ENCODE measurements at regions not wholly inside any gene's neighbourhood (a gene's known extent, or its start where the extent isn't known, plus 50 kb on each side); places are given as distances from the start of the nearest gene placed in this dataset.

GRCh38 chr2:120622159-120622869, 113.4 kb upstream of the GLI2 start:
- H3K27ac ChIP-seq, result no peak overlapping the region
- ChIA-PET POLR2A (ENCODE audit: low non-redundant PET) (no interaction called here), CTCF (no interaction called here)
- no peak for DNase-seq (ENCODE audit: low spot score)
- TF ChIP-seq, protein P1, sequence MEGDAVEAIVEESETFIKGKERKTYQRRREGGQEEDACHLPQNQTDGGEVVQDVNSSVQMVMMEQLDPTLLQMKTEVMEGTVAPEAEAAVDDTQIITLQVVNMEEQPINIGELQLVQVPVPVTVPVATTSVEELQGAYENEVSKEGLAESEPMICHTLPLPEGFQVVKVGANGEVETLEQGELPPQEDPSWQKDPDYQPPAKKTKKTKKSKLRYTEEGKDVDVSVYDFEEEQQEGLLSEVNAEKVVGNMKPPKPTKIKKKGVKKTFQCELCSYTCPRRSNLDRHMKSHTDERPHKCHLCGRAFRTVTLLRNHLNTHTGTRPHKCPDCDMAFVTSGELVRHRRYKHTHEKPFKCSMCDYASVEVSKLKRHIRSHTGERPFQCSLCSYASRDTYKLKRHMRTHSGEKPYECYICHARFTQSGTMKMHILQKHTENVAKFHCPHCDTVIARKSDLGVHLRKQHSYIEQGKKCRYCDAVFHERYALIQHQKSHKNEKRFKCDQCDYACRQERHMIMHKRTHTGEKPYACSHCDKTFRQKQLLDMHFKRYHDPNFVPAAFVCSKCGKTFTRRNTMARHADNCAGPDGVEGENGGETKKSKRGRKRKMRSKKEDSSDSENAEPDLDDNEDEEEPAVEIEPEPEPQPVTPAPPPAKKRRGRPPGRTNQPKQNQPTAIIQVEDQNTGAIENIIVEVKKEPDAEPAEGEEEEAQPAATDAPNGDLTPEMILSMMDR (conservative IDR thresholded peaks at IDR 0.05; ENCODE audit: low read depth), result no peak

- TF ChIP-seq, protein P1 (conservative IDR thresholded peaks at IDR 0.05; ENCODE audit: low read depth), result no peak
- CTCF ChIA-PET, result no interaction called here
- no peak overlapping the region for H3K27ac ChIP-seq
- POLR2A ChIA-PET (ENCODE audit: low non-redundant PET), result no interaction called here
- DNase-seq (ENCODE audit: low spot score), result no peak
These were observed 112.5 kb upstream of the GLI2 start for GRCh38 chr2:120622886-120623753.

DNA sequence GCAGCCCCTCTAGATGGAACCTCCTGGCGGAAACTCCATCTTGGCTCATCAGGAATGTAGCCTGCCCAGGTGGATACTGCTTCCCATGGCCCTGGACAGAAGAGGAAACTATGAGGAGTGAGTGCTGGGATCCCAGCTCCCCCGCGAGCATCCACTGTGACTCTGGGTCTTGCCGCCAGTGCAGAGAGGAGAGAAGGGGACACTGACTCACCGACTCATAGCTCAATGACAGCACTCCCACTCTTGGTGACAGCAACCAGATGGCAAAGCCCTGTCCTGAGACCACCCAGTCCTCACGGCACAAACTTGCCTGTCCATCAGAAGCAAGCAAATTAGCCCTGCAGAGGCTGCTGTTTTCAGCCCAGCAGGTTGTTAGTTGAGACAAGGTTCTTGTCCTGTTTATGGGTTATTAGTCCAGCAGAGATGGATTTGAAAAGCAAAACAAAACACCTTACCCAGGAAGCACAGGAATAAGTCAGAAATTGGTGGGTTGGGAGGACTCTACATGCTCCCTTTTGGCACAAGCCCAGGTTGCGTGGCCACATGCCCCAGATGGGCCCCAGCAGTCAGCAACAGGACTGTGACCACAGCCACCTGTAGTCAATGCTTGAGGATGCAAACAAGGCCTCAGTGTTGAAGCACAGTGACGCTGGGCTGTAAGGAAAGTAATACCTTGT, 111.5 kb upstream of the GLI2 start:
- TF ChIP-seq, protein P1 (conservative IDR thresholded peaks at IDR 0.05; ENCODE audit: low read depth), result no peak
- POLR2A ChIA-PET (ENCODE audit: low non-redundant PET), result no interaction called here
- no peak for DNase-seq (ENCODE audit: low spot score)
- H3K27ac ChIP-seq, result no peak overlapping the region
- CTCF ChIA-PET, result no interaction called here

DNA sequence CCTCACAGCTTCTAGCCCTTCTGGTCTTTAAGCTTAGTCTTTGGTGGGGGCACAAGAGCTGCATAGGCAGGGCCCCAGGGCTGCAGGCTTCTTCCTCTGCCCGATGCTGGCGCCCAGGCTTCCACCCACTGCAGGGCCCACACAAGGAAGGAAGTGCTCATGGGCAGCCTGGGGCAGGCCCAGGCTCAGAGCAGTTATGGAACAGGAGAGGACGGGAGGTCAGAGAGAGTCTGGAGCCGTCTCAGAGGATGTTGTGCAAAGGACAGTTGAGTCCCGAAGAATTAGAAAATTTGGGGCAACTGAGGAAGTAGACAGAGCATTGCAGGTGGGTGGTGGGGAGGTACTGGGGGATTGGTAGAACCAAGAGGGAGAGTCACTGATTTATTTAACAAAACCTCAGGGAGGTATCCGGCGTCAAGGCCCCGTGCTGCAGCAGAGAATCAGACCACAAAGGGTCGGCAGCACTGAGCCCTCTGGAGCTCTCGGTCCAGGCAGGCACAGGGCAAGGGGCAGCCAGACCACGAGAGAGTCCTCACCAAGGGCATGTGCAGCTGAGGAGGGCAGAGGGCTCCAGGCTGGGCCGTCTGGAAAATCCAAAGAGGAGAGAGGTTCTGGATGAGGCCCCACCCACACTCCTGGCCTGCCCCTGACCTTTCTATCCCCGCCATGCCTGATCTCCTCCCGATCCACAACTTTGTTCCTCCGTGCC, 110.8 kb upstream of the GLI2 start:
- POLR2A ChIA-PET (ENCODE audit: low non-redundant PET), result no interaction called here
- no peak for DNase-seq (ENCODE audit: low spot score)
- TF ChIP-seq, protein P1 (conservative IDR thresholded peaks at IDR 0.05; ENCODE audit: low read depth), result no peak
- CTCF ChIA-PET, result no interaction called here
- H3K27ac ChIP-seq, result no peak overlapping the region

DNA sequence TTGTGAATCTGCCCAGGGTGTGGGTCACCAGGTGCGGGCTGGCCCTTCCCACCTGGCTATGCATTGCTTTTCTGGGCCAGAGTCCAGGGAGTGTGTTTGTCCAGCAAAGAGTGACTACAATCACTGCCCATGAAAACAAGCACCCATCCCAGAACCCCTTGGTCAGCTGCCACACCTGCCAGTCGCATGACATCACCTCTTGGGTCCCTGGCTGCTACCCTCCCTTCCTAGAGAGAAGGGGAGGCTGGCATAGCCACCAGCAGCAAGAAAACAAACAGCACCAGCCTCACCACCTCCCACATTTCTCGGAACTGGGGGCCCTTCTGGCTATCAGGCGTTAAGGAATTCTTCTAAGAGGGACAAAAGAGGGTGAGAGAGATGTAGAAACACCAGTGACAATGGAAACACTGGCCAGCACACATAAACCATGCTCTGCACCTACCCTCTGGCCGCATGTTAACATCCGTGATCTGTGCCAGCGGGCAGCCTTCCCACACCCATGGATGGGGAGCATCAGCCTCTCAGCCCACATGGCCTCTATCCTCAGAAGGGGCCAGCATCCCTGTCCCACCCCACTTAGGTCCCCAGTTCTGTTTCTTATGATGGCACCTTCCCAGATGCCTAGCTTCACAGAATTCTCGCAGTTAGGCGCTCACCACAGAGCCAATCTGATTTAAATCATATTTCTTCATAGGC, 109.7 kb upstream of the GLI2 start:
- ChIA-PET CTCF (no interaction called here), POLR2A (ENCODE audit: low non-redundant PET) (no interaction called here)
- no peak for DNase-seq (ENCODE audit: low spot score)
- TF ChIP-seq, protein P1 (conservative IDR thresholded peaks at IDR 0.05; ENCODE audit: low read depth), result no peak
- H3K27ac ChIP-seq, result no peak overlapping the region
